ENCODE measurements at regions not wholly inside any gene's neighbourhood (a gene's known extent, or its start where the extent isn't known, plus 50 kb on each side); places are given as distances from the start of the nearest gene placed in this dataset.

GRCh38 chr7:57305192-57305748 is 144.7 kb upstream of the ZNF716 start:
- peak; percentile 26 for TF ChIP-seq CTCF (IDR thresholded peaks at IDR 0.05; ENCODE audit: low read depth, low read length)
- TF ChIP-seq EZH2phosphoT487 (IDR thresholded peaks at IDR 0.05; ENCODE audit: low read depth): no peak

Measured in OCI-LY3 (cell line).